ENCODE measurements at regions not wholly inside any gene's neighbourhood (a gene's known extent, or its start where the extent isn't known, plus 50 kb on each side); places are given as distances from the start of the nearest gene placed in this dataset.

DNA sequence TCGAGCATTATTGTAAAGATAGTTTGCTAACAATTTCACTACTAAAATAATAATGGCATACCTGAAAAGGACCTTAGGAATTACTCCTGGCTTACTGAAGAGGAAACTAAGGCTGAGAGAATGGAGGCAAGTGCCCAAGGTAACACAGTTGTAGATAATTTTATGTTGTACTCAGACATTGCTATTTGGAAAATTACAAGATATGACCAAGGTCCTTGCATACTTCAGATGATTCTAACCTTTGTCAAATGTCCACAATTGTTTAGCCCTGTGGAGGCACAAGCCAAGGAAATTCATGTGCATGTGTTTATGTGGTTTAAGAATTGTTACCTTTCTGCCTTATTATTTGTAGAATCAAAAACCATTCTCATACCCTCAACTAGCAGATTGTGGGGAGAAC lies 105.7 kb downstream of the TUSC7 start:
- no peak for DNase-seq (ENCODE audit: extremely low read depth in 1 of 4, low spot score in 3 of 4)
- intact Hi-C loops (cut with micrococcal nuclease) (no loop called here), in situ Hi-C loops (cut with MboI) (no loop called here)
- Histone ChIP-seq H3K79me2 (ENCODE audit: control insufficient read depth, insufficient read depth, low read length) (no peaks in the 10 kb centered on the region), H3K27ac (ENCODE audit: extremely low read depth, low read depth, low read length) (no peak overlapping the region), H3K9ac (ENCODE audit: insufficient read depth in 1 of 2, low read depth in 2 of 2, low read length in 2 of 2) (no peak overlapping the region), H2AFZ (ENCODE audit: low read depth, low read length) (no peak overlapping the region), H3K4me2 (ENCODE audit: insufficient read depth, low read length) (no peak overlapping the region), H3K4me1 (replicated peaks in 1 of 2; ENCODE audit: control insufficient read depth in 2 of 2, insufficient read depth in 2 of 2, low read length in 2 of 2) (no peaks in the 10 kb centered on the region), H3K9me1 (ENCODE audit: control insufficient read depth, insufficient read depth, low read length) (no peaks in the 10 kb centered on the region), H3K36me3 (ENCODE audit: control insufficient read depth, insufficient read depth, low read length) (no peaks in the 10 kb centered on the region), H3K9me3 (replicated peaks; ENCODE audit: control insufficient read depth, insufficient read depth, low read depth, low read length) (no peaks in the 10 kb centered on the region), H4K20me1 (replicated peaks; ENCODE audit: control insufficient read depth, insufficient read depth, low read length) (no peaks in the 10 kb centered on the region), H3K27me3 (ENCODE audit: control insufficient read depth in 2 of 2, insufficient read depth in 2 of 2, low read length in 2 of 2) (no peaks in the 10 kb centered on the region), H3K4me3 (no peak overlapping the region)
- ChIA-PET POLR2A (no interaction called here), CTCF (ENCODE audit: low intra/inter-chr PET ratio) (no interaction called here)
- FAIRE-seq = no peak
- TF ChIP-seq HMGN3 (IDR thresholded peaks at IDR 0.05; ENCODE audit: borderline replicate concordance, extremely low read depth, insufficient read length, low read depth, low read length) = no peak
- no peak for TF ChIP-seq GATAD2A (IDR thresholded peaks at IDR 0.05)
- TF ChIP-seq NEUROD1 (IDR thresholded peaks at IDR 0.05; ENCODE audit: borderline replicate concordance, low read depth, low read length, partially characterized antibody) = no peak
- TF ChIP-seq BRD9 (IDR thresholded peaks at IDR 0.05; ENCODE audit: low read depth, partially characterized antibody) = no peak
- TF ChIP-seq ZNF830 (CRISPR knock-in tag; IDR thresholded peaks at IDR 0.05) = no peak
- no peak for ATAC-seq
- no TSS peak for BruUV-seq (replicated peaks)
- WGBS (ENCODE audit: insufficient coverage, low coverage, missing lambda C conversion rate) = 0% methylated on average over 1 of the region's 1 CpG

DNA sequence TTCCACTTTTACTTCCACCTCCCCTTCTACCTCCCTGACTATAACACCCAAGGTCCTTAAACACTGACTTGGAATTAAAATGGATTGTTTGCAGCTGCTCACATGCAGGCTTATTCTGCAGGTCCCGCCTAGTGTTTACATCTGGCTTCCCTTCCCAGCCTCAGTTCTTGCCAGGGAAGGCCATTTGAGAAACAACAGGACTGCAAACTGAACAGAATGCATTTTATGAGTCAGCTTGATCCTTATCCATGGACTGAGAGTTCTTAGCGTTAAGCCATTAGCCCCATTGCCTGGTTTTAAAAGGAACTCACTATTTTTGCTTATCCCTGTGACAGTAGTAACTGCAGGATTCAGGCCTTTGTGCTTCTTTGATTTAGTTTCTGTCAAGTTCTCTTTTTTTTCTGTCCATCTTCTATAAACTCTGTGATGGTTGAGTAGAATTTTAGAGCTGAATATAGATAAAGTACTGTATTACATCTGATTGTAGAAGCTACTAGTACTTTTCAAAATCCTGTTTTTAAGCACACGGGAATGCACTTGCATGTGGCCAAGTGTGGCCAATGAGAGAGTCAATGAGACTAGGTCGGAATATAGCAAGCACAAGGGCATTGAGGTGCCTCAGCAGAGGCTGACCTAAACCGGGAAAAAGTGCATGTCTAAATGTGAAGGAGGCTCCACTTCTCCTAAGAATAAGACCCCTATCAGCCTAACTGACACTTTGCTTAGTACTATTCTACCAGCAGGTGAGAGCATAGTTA lies 106.4 kb downstream of the TUSC7 start:
- BruUV-seq (replicated peaks) = no TSS peak
- 0% methylated on average over 5 of the region's 5 CpGs for WGBS (ENCODE audit: insufficient coverage, low coverage, missing lambda C conversion rate)
- ChIA-PET POLR2A (no interaction called here), CTCF (ENCODE audit: low intra/inter-chr PET ratio) (no interaction called here)
- no peak overlapping the region for H3K27ac ChIP-seq (ENCODE audit: extremely low read depth, low read depth, low read length)
- ATAC-seq (no peak), FAIRE-seq (no peak), DNase-seq (ENCODE audit: extremely low read depth in 1 of 4, low spot score in 3 of 4) (no peak)
- no peaks in the 10 kb centered on the region for H3K4me1 ChIP-seq (replicated peaks in 1 of 2; ENCODE audit: control insufficient read depth in 2 of 2, insufficient read depth in 2 of 2, low read length in 2 of 2)
- no peak overlapping the region for H3K4me3 ChIP-seq
- H3K36me3 ChIP-seq (ENCODE audit: control insufficient read depth, insufficient read depth, low read length) = no peaks in the 10 kb centered on the region
- no peak overlapping the region for H3K9ac ChIP-seq (ENCODE audit: insufficient read depth in 1 of 2, low read depth in 2 of 2, low read length in 2 of 2)
- H3K79me2 ChIP-seq (ENCODE audit: control insufficient read depth, insufficient read depth, low read length) = no peaks in the 10 kb centered on the region
- H3K9me1 ChIP-seq (ENCODE audit: control insufficient read depth, insufficient read depth, low read length) = no peaks in the 10 kb centered on the region
- no peaks in the 10 kb centered on the region for H4K20me1 ChIP-seq (replicated peaks; ENCODE audit: control insufficient read depth, insufficient read depth, low read length)
- no peak overlapping the region for H3K4me2 ChIP-seq (ENCODE audit: insufficient read depth, low read length)
- intact Hi-C loops (cut with micrococcal nuclease) = no loop called here
- no peaks in the 10 kb centered on the region for H3K9me3 ChIP-seq (replicated peaks; ENCODE audit: control insufficient read depth, insufficient read depth, low read depth, low read length)
- in situ Hi-C loops (cut with MboI) = no loop called here
- H3K27me3 ChIP-seq (ENCODE audit: control insufficient read depth in 2 of 2, insufficient read depth in 2 of 2, low read length in 2 of 2) = no peaks in the 10 kb centered on the region
- H2AFZ ChIP-seq (ENCODE audit: low read depth, low read length) = no peak overlapping the region
- TF ChIP-seq, protein P1, sequence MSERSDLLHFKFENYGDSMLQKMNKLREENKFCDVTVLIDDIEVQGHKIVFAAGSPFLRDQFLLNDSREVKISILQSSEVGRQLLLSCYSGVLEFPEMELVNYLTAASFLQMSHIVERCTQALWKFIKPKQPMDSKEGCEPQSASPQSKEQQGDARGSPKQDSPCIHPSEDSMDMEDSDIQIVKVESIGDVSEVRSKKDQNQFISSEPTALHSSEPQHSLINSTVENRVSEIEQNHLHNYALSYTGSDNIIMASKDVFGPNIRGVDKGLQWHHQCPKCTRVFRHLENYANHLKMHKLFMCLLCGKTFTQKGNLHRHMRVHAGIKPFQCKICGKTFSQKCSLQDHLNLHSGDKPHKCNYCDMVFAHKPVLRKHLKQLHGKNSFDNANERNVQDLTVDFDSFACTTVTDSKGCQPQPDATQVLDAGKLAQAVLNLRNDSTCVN (CRISPR knock-in tag; IDR thresholded peaks at IDR 0.05) = no peak
- TF ChIP-seq ETV1 (tag; conservative IDR thresholded peaks at IDR 0.05; ENCODE audit: low read depth) (no peak), PURB (CRISPR knock-in tag; IDR thresholded peaks at IDR 0.05; ENCODE audit: low read depth) (no peak), PTBP1 (IDR thresholded peaks at IDR 0.05; ENCODE audit: low read depth, low read length) (no peak), FOXK2 (conservative IDR thresholded peaks at IDR 0.05 in 1 of 2, IDR thresholded peaks at IDR 0.05 in 1 of 2; ENCODE audit: low read depth in 2 of 2) (no peak), LEF1 (IDR thresholded peaks at IDR 0.05) (no peak), MCM5 (IDR thresholded peaks at IDR 0.05; ENCODE audit: low read depth) (no peak), SMARCE1 (IDR thresholded peaks at IDR 0.05) (no peak), PHF20 (IDR thresholded peaks at IDR 0.05; ENCODE audit: partially characterized antibody) (no peak), PTRF (tag; IDR thresholded peaks at IDR 0.05) (no peak)
- TF ChIP-seq, protein P2, sequence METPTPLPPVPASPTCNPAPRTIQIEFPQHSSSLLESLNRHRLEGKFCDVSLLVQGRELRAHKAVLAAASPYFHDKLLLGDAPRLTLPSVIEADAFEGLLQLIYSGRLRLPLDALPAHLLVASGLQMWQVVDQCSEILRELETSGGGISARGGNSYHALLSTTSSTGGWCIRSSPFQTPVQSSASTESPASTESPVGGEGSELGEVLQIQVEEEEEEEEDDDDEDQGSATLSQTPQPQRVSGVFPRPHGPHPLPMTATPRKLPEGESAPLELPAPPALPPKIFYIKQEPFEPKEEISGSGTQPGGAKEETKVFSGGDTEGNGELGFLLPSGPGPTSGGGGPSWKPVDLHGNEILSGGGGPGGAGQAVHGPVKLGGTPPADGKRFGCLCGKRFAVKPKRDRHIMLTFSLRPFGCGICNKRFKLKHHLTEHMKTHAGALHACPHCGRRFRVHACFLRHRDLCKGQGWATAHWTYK (CRISPR knock-in tag; IDR thresholded peaks at IDR 0.05) = no peak

Measured in K562 (cell line).